Activated T-helper 9 cell treated with anti-CD3 and anti-CD28 coated beads, Interleukin-2, amount 50 U/mL, for 16 hours (primary cell): ENCODE measurements at regions not wholly inside any gene's neighbourhood (a gene's known extent, or its start where the extent isn't known, plus 50 kb on each side); places are given as distances from the start of the nearest gene placed in this dataset.

Source experiments
- DNase-seq: peaks from one replicate; pipeline ENCODE4 v3.0.0-alpha.2; 2020; ENCODE audit warnings: low read depth

DNA sequence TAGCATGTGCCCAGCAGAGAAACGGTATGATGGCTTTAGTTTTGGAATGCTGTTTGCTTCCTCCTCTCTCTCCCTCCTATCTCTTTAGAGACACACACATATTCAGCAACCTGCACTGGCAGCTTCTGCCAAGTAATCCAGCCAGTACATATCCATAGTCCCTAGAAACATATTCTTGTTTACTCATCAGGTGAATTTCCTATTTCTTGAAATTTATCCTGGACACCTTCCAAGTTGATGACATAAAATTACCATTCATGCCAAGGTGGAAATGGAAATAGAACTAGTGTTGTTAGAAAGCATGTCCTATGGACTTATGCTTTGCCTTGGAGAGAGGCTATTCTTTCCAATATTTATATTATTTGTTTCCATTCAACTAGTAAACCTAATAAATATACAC is 50.9 kb upstream of the RGPD4 start:
- DNase-seq = no peak

DNA sequence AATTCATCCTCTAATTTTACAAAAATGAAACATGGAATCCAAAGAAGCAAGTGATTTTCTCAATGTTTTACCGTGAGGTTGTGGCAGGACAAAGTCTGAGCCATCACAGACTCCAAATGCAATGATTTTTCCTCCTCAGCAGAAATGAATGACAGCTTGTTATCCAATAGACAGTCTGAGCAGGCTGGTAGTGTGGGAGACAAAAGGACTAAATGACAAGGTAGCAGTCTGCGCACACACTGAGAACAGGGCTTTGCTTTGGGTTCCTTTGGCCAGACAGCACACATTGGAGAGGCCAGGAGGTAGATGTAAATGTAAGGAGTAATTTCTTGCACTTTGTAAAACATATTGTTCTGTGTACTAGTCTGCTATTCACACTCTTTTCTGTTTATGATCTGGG is 50.3 kb upstream of the RGPD4 start:
- no peak for DNase-seq
